ENCODE measurements at regions not wholly inside any gene's neighbourhood (a gene's known extent, or its start where the extent isn't known, plus 50 kb on each side); places are given as distances from the start of the nearest gene placed in this dataset.
A peak's percentile ranks its signal among the peaks of the same experiment; 100 is the strongest.

DNA sequence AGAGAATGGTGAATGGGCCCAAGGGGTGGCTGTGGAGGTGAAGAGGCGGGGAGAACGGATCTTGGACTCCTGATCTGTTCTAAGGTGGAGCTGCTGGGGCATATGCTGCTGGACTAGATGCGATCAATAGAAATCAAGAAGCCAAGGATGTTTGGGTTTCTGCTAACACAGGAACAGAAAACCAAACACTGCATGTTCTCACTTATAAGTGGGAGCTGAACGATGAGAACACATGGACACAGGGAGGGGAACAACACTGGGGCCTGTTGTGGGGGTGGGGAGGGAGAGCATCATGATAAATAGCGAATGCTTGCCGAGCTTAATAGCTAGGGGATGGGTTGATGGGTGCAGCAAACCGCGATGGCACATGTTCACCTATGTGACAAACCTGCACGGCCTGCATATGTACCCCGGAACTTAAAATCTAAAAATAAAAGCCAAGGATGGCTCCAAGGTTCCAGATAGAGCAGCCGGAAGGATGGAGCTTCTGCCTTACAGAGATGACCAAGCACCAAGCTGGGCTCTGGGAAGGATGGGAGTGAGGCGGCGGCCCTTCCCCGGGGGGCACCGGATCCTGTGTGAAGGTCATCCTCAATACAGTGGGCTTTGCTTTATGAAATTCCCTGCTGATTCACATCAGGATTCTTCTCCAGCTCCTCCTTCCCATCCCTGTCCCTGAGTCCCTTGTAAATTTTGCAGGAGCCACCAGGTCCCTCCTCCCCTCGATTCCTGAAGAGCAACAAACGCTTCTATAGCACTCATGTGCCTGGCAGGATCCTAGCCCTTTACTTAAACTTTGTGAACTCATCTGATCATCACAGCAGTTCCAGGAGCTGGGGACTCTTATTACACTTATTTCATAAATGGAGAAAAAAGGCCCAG is 109.2 kb upstream of the PTPN1 start:
- no peak for TF ChIP-seq EP300 (IDR thresholded peaks at IDR 0.05)
- no peak for TF ChIP-seq CTCF (IDR thresholded peaks at IDR 0.05)
- no peak for TF ChIP-seq POLR2A (IDR thresholded peaks at IDR 0.05; ENCODE audit: low read depth)
- no peak for TF ChIP-seq POLR2AphosphoS5 (IDR thresholded peaks at IDR 0.05)
- no peaks in the 10 kb centered on the region for H3K36me3 ChIP-seq
- intact Hi-C loops (cut with DNase I), result no loop called here
- H3K4me3 ChIP-seq, result no peak overlapping the region
- H3K4me1 ChIP-seq, result peaks cover 46 to 95% (median 75%) of the 10 kb centered on the region in 4 donors
- WGBS, result 91% methylated on average over 17 of the region's 17 CpGs
- H3K27ac ChIP-seq (replicated peaks in 1 of 4), result peak overlapping the region; percentile 78 to 88 (median 86)
- no peaks in the 10 kb centered on the region for H3K27me3 ChIP-seq
- H3K9me3 ChIP-seq, result no peaks in the 10 kb centered on the region
- DNase-seq (ENCODE audit: extremely low spot score), result no peak

DNA sequence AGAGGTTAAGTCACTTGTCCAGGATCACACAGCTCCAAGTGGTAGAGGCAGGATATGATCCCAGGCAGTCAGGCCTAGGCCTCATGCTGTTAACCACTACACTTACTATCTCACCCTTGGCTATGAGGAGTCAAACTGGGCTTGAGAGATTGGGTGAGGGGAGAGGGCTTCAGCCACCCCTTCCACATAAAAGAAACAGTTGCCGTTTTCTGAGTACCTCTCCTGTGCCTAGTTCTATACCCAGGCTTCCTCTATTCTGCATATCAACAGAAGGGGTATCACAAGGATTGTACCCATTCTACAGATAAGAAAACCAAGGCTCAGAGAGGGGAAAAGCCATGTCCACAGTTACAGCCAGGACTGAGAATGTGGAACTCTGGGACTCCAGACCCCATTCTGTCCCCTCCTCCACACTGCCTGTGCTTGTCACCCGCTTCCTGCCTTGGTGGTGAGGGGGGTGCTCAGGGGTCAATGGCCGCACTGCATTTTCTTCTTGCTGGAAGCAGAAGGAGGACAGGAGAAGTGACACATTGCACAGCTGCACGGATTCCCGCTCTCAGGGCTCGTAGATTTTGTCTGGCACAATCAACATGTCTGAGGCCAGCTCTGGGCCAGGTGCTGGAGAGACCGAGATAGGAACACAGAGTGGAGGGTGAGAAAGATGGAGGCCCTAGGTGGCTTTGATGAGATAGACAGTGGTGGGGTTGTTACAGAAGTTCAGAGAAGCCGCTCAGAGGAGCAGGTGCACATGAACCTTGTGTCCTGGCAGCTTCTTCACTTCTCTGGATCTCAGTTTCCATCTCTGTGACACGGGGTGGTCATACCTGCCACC is 108.4 kb upstream of the PTPN1 start:
- H3K4me1 ChIP-seq, result peaks cover 38 to 90% (median 66%) of the 10 kb centered on the region in 4 donors
- H3K4me3 ChIP-seq, result no peak overlapping the region
- no peak for DNase-seq (ENCODE audit: extremely low spot score)
- no peaks in the 10 kb centered on the region for H3K9me3 ChIP-seq
- intact Hi-C loops (cut with DNase I), result no loop called here
- H3K27ac ChIP-seq (replicated peaks in 1 of 4), result peak overlapping the region in 2 of 4 donors; percentile 86 to 88
- 92% methylated on average over 8 of the region's 9 CpGs for WGBS
- TF ChIP-seq POLR2A (IDR thresholded peaks at IDR 0.05; ENCODE audit: low read depth), result no peak
- TF ChIP-seq POLR2AphosphoS5 (IDR thresholded peaks at IDR 0.05), result no peak
- TF ChIP-seq CTCF (IDR thresholded peaks at IDR 0.05), result no peak
- no peak for TF ChIP-seq EP300 (IDR thresholded peaks at IDR 0.05)
- H3K36me3 ChIP-seq, result no peaks in the 10 kb centered on the region
- no peaks in the 10 kb centered on the region for H3K27me3 ChIP-seq

GRCh38 chr20:50403565-50404418 is 106.4 kb upstream of the PTPN1 start:
- DNase-seq (ENCODE audit: extremely low spot score), result no peak
- Histone ChIP-seq H3K27ac (replicated peaks in 1 of 4) (peak overlapping the region; percentile 58 to 88 (median 78)), H3K27me3 (no peaks in the 10 kb centered on the region), H3K4me1 (peaks cover 26 to 71% (median 50%) of the 10 kb centered on the region in 4 donors), H3K4me3 (no peak overlapping the region), H3K9me3 (no peaks in the 10 kb centered on the region), H3K36me3 (no peaks in the 10 kb centered on the region)
- 69% methylated on average over 13 of the region's 13 CpGs for WGBS
- intact Hi-C loops (cut with DNase I), result no loop called here
- TF ChIP-seq CTCF (IDR thresholded peaks at IDR 0.05) (no peak), POLR2A (IDR thresholded peaks at IDR 0.05; ENCODE audit: low read depth) (no peak), POLR2AphosphoS5 (IDR thresholded peaks at IDR 0.05) (no peak), EP300 (IDR thresholded peaks at IDR 0.05) (no peak)

DNA sequence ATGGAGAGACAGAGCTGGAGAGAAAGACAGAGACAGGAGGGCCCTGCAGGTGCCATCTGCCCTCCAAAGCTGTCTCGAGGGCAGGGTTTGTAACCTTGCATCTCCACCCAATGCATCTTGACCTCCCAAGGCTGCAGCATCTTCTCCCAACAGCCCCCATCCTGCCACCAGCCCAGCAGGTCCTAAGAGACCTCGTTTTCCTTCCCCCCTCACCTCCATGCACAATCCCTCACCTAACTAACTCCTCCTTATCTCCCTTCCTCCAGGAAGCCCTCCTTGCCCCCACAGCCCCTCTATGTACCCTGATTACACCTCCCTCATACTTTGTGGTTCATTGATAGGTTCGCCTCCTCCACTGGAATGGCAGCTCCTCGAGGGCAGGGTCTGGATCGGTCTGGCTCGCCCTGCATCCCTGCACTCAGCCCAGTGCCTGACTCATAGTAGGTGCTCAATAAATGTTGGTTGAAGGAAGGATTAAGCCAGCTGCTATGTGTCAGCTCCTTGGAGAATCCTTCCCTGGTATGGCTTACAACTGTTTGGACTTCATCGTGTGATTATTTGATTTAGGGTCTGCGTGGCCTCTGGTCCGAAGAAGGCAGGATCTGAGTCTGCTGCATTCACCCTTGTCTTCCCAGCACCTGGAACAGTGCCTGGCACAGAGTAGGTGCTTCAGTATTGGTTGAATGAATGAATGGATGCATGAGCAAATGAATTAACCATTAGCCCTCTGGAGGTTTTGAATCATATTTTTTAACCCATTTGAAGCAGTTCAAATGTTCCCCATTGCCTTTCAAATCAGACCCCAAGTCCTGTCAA is 105.6 kb upstream of the PTPN1 start:
- DNase-seq (ENCODE audit: extremely low spot score), result no peak
- Histone ChIP-seq H3K27me3 (no peaks in the 10 kb centered on the region), H3K27ac (replicated peaks in 1 of 4) (peak overlapping the region in 2 of 4 donors; percentile 86 to 88), H3K4me1 (peaks cover 25 to 69% (median 49%) of the 10 kb centered on the region in 4 donors), H3K4me3 (no peak overlapping the region), H3K9me3 (no peaks in the 10 kb centered on the region), H3K36me3 (no peaks in the 10 kb centered on the region)
- TF ChIP-seq POLR2A (IDR thresholded peaks at IDR 0.05; ENCODE audit: low read depth), result no peak
- no peak for TF ChIP-seq CTCF (IDR thresholded peaks at IDR 0.05)
- no peak for TF ChIP-seq EP300 (IDR thresholded peaks at IDR 0.05)
- no peak for TF ChIP-seq POLR2AphosphoS5 (IDR thresholded peaks at IDR 0.05)
- WGBS, result 82% methylated on average over 9 of the region's 9 CpGs
- intact Hi-C loops (cut with DNase I), result no loop called here

Data from esophagus muscularis mucosa (tissue), 4 donors.